ENCODE measurements at regions not wholly inside any gene's neighbourhood (a gene's known extent, or its start where the extent isn't known, plus 50 kb on each side); places are given as distances from the start of the nearest gene placed in this dataset.

- TF ChIP-seq ZFP3 (CRISPR knock-in tag; IDR thresholded peaks at IDR 0.05) (no peak), TSHZ2 (CRISPR knock-in tag; IDR thresholded peaks at IDR 0.05) (no peak), PATZ1 (CRISPR knock-in tag; IDR thresholded peaks at IDR 0.05; ENCODE audit: borderline replicate concordance) (no peak)
Measured at GRCh38 chr2:145617420-145617819, 1097.5 kb upstream of the ZEB2 start.
